H1 (cell line): ENCODE measurements at regions not wholly inside any gene's neighbourhood (a gene's known extent, or its start where the extent isn't known, plus 50 kb on each side); places are given as distances from the start of the nearest gene placed in this dataset.

Experiments
- CTCF ChIP-seq, 3 experiments: IDR thresholded peaks; 1 replicate in 2 of 3; 2 replicates in 1 of 3; pipeline versions ENCODE4 v1.5.1 to v1.6.1; 2011; ENCODE audit warnings: low read length in 3 of 3, mild to moderate bottlenecking in 3 of 3, inconsistent platforms in 2 of 3, low read depth in 1 of 3, moderate library complexity in 1 of 3; ENCODE audit not compliant: insufficient read depth in 1 of 3; ENCODE audit errors: control extremely low read depth in 1 of 3
- POLR2AphosphoS5 ChIP-seq: IDR thresholded peaks from 2 replicates; pipeline ENCODE4 v1.6.1; 2011; ENCODE audit warnings: low read depth, low read length
- TAF1 ChIP-seq: IDR thresholded peaks from 2 replicates; pipeline ENCODE4 v1.6.1; 2011; ENCODE audit warnings: mild to moderate bottlenecking, low read depth, low read length
- TF ChIP-seq, protein P1 (sequence below): IDR thresholded peaks from 2 replicates; pipeline ENCODE4 v1.6.1; 2012; ENCODE audit warnings: inconsistent platforms

GRCh38 chr2:52686935-52687334 lies 1080.7 kb upstream of the CHAC2 start:
- TF ChIP-seq TAF1 (no peak), POLR2AphosphoS5 (no peak), CTCF (IDR thresholded peaks at IDR 0.05; ENCODE audit: control extremely low read depth in 1 of 3, insufficient read depth in 1 of 3, low read depth in 1 of 3, low read length in 3 of 3) (no peak)
- TF ChIP-seq, protein P1, sequence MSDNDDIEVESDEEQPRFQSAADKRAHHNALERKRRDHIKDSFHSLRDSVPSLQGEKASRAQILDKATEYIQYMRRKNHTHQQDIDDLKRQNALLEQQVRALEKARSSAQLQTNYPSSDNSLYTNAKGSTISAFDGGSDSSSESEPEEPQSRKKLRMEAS = no peak
